NCI-H510A treated with DMSO at 0.1 percent for 48 hours (cell line): ENCODE measurements at regions not wholly inside any gene's neighbourhood (a gene's known extent, or its start where the extent isn't known, plus 50 kb on each side); places are given as distances from the start of the nearest gene placed in this dataset.
"Not testable (repeated sequence)": the region's sequence is repeated elsewhere in the genome, so short reads cannot be mapped to it uniquely, and the experiment has no call there.

ENCODE experiments used
- DNase-seq: peaks from one replicate; lab custom pipeline; 2025; lab: John Stamatoyannopoulos, UW

- DNase-seq, result no peak
These were observed 254.5 kb upstream of the B3GAT1 start for GRCh38 chr11:134666273-134667174.

DNA sequence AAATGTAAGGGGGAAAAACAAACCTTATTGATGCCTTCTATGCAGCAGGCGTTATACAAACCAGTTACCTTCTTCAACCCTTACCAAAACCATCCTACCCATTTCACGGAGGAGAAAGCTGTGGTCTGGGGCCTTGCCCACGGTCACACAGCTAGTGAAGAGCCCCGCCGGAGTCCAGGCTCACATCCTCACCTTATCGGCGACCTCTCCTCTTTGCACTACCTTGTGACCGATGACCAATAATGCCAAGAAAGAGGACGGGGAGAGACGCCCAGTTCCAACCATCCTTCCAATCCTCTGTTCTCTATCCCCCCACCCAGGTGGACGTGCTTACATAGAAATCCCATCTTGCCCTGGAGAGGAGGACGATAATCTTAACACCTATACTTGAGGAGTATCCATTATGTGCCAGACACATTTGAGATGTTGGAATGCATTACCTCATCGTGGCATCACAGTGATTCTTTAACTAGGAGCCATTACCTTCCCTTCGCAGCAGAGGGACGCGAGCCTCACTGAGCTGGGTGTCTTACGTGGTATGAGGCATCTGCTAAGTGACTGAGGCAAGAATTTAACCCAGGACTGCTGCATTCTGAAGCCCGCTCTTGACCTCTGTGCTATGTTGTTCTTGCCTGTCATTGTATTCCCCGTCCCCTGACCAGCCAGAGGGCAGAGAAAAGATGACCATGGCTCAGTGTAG, 253.7 kb upstream of the B3GAT1 start:
- DNase-seq, result no peak

- no peak for DNase-seq
These were observed 253.1 kb upstream of the B3GAT1 start for GRCh38 chr11:134665188-134665535.

DNA sequence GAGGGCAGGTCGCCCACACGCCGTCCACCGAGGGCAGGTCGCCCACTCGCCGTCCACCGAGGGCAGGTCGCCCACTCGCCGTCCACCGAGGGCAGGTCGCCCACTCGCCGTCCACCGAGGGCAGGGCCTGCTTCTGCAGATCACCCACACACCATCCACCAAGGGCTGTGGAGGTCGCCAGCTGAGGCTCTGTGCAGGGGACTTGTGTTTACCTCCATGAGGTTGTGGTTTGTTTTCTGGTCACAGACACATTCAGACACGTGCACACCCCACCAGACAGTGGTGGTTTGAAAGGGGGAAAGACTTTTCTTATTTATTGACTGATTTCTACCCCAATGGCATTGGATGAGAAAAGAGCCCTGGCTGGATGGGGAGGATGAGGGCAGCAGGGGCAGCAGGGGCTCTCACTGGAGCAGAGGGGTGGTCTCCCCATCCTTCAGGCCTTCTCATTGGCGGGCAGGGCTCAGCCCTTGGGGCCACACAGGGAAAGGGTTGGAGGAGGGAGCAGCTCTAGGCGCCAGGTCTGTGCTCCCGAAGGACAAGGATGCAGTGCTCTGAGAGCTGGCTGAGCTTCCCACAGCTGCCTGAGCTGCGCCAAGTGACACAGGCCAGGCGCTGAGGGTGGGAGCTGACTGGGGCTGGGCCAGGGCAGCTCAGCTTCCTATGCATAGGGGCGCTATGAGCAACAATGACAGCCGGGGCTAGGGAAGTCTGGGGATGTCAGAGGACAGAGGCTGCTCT, 252.6 kb upstream of the B3GAT1 start:
- DNase-seq, result no peak

GRCh38 chr11:134663506-134664313, 251.7 kb upstream of the B3GAT1 start:
- no peak for DNase-seq

GRCh38 chr11:134662629-134663360, 250.8 kb upstream of the B3GAT1 start:
- no peak for DNase-seq

GRCh38 chr11:134661660-134662059, 249.6 kb upstream of the B3GAT1 start:
- DNase-seq, result no peak

DNA sequence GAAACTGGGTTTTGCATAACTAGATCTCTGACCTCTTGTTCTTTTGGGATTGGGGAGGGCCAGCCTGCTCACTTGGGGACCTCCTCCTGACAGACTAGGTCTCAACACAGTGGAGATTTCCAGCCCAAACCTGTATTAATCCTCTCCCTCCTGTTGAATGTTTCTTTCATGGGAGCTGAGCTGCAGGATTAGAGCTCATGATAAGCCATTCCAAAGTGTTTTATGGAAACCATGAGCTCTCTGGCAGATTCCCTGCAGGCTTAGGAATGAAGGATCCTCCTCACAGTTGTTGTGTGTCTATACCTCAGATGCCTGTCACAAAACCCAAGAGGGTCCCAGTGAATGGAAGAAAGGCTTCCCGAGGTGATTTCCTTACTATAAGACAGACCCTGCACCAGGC, 248.4 kb upstream of the B3GAT1 start:
- DNase-seq, result no peak

DNA sequence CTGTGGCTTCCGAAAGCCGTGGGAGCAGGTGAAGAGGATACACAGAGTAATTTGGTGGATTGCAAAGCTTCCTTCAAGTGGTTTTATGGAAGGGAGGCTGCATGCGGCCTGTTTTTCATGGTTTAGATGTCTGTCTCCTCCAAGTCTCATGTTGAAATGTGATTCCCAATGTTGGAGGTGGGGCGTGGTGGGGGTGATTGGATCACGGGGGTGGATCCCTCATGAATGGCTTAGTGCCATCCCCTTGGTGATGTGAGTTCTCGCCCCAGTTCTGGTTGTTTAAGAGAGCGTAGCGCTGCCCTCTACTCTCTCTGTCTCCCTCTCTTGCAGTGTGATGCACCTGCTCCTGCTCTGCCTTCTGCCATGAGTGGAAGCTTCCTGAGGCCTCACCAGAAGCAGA, 247.8 kb upstream of the B3GAT1 start:
- DNase-seq, result no peak

DNA sequence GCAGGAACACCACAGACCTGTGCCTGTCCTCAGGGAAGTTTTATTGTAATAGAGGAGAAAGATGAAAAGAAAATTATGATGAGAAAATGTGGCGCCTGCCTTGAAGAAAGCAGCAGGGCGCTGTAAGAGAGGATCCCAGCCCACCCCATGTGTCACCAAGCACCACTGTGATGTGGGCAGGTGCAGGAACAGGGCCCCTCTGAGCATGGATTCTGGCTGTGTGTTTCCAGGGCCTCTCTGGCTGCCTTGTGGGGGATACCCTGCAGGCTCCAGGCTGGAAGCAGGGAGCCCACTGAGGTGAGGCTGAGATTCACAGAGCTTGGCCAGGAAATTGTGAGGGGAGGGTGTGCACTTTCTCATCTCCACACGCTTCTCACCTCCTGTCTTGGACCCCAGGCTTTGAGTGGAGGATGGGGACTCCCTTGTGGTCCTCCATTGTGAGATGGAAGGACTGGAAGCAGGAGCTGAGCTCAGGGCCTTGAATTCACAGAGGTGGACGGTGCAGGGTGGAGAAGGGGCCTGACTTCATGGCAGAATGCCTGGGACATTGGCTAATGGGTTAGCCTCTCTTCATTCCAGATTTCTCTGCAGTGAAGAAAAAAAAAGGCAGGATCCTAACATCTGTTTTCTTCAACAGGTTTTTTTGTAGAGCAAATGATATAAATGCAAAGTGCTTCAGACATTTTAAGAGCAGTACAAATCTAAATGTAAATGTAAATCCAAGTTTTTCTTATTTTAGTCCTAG, 246.6 kb upstream of the B3GAT1 start:
- DNase-seq, result no peak

DNA sequence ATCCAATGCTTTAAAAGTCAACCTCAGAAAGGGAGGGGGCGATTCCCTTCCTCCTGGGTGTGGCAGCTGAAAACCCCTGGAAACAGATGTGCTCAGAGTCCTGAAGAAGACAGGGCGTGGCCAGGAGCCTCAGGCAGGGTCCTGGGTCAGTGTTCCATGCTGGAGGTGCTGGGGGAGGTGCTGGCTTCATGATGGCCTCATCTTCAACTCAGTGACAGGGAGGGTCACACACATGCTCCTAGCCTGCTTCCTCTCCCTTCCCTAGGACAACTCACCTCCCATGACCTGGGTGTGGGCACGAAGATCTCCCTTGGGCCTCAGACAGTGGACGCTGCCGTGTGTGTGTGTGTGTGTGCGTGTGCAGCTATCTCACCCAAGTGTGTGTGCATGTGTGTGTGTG, 245.6 kb upstream of the B3GAT1 start:
- no peak for DNase-seq

DNA sequence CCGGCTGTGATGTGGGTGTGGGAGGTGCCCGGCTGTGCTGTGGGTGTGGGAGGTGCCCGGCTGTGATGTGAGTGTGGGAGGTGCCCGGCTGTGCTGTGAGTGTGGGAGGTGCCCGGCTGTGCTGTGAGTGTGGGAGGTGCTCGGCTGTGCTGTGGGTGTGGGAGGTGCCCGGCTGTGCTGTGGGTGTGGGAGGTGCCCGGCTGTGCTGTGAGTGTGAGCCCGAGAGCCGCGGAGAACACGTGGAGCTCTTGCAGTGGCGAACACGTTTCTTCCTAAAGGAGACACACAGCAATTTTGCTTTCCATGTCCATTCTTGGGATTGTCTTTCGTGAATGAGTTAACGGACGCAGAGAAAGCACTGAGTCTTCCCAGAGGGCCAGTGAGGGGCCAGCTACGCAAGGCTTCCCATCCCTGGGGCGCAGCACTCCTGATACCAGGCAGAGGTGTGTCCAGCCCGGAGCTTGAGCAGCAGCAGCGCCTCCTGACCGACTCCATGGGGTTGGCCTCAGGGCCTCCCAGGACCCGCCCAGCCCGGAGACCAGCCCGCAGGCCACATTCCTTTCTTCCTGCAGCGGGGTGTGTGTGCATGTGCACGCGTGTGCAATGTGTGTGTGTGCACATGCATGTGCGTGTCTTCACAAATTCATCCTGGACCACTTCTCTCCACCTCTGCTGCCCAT, 245.0 kb upstream of the B3GAT1 start:
- DNase-seq, result no peak

DNA sequence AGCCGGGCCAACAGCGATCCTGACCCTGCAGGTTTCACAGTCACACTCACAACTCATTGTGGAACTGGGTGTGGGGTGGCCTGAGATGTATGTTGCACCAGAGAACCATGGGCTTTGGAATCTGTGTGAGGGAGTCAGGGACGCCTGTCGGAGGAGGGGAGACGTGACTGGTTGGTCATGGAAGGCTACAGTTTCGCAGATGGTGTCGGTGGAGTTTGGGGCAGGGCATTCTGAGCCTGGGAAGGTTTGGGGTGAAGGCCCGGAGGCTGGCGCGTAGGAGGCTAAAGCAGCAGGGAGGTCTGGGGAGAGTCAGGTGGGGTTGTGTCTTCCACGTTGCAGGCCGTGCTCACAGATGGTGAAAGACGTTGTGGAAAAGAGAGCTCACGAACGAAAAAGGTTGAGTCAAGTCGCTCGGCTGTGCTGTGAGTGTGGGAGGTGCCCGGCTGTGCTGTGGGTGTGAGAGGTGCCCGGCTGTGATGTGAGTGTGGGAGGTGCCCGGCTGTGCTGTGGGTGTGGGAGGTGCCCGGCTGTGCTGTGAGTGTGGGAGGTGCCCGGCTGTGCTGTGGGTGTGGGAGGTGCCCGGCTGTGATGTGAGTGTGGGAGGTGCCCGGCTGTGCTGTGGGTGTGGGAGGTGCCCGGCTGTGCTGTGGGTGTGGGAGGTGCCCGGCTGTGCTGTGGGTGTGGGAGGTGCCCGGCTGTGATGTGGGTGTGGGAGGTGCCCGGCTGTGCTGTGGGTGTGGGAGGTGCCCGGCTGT, 244.2 kb upstream of the B3GAT1 start:
- DNase-seq, result not testable (repeated sequence)

- DNase-seq, result no peak
These were observed 243.3 kb upstream of the B3GAT1 start for GRCh38 chr11:134655189-134655989.

GRCh38 chr11:134654161-134654915, 242.3 kb upstream of the B3GAT1 start:
- no peak for DNase-seq

DNA sequence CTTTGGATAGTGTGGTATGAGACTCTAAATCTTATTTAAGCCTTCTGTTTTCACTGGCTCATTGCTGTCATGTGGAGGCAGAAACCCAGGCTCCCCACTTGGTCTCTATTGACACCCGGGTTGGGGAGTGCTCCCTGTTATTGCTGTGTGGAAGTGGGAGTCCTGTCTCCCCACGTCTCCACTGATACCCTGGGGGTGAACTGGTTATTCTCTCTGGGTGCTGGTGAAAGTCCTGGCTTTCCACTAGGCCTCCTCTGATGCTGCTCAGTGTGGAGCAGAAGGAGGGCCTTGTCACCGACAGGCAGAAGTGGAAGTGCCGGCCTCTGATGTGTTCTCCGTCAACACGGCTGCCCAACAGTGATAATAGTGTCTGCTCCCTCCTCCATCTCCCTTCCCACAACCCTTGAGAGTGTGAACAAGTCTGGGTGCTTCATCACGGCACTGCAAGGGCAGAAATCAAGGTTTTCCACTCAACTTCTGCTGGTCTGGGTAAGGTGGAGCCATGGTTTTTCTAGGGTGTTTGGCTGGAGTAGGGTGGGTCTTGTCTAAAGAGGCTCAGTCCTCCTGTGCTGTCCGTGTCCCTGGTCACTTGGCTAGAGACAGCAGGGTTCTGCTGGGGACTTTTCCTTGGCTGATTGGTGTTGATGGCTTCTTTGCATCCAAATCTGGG, 240.7 kb upstream of the B3GAT1 start:
- DNase-seq, result no peak
